Mesothelial cell of epicardium (in vitro differentiated cells): ENCODE measurements at regions not wholly inside any gene's neighbourhood (a gene's known extent, or its start where the extent isn't known, plus 50 kb on each side); places are given as distances from the start of the nearest gene placed in this dataset.

Experiments
- DNase-seq, 2 experiments: peaks; one replicate each; pipeline ENCODE4 v3.0.0; 2021; ENCODE audit warnings: low spot score in 2 of 2; ENCODE audit not compliant: unreplicated experiment in 2 of 2
- H3K27ac Mint-ChIP-seq: 2 replicates; pipeline ENCODE4 v1.8.0; 2021; ENCODE audit warnings: mixed read lengths
- H3K27me3 Mint-ChIP-seq: 2 replicates; pipeline ENCODE4 v1.8.0; 2021; ENCODE audit warnings: low read depth, mixed read lengths
- H3K36me3 Mint-ChIP-seq: 2 replicates; pipeline ENCODE4 v1.8.0; 2021; ENCODE audit warnings: mixed read lengths
- H3K4me1 Mint-ChIP-seq: 2 replicates; pipeline ENCODE4 v1.8.0; 2021; ENCODE audit warnings: mixed read lengths
- H3K4me3 Mint-ChIP-seq: 2 replicates; pipeline ENCODE4 v1.8.0; 2021; ENCODE audit warnings: mild to moderate bottlenecking, moderate library complexity, mixed read lengths
- H3K9me3 Mint-ChIP-seq: 2 replicates; pipeline ENCODE4 v1.8.0; 2021; ENCODE audit warnings: mixed read lengths
- CTCF ChIP-seq: fragments of 200-600 bp; sonication (generic); IDR thresholded peaks from one replicate; pipeline ENCODE4 v1.5.0; 2021; ENCODE audit warnings: antibody characterized with exemption; ENCODE audit not compliant: unreplicated experiment

- no peaks in the 10 kb centered on the region for H3K4me1 Mint-ChIP-seq
- TF ChIP-seq CTCF, result no peak
- H3K4me3 Mint-ChIP-seq, result no peak overlapping the region
- DNase-seq, result no peak
- peaks cover 46% of the 10 kb centered on the region for H3K27me3 Mint-ChIP-seq
- no peaks in the 10 kb centered on the region for H3K36me3 Mint-ChIP-seq
- H3K9me3 Mint-ChIP-seq, result peaks cover 26% of the 10 kb centered on the region
- no peak overlapping the region for H3K27ac Mint-ChIP-seq
Measured at GRCh38 chr10:118537623-118538022, 57.8 kb downstream of the PRLHR start.

DNA sequence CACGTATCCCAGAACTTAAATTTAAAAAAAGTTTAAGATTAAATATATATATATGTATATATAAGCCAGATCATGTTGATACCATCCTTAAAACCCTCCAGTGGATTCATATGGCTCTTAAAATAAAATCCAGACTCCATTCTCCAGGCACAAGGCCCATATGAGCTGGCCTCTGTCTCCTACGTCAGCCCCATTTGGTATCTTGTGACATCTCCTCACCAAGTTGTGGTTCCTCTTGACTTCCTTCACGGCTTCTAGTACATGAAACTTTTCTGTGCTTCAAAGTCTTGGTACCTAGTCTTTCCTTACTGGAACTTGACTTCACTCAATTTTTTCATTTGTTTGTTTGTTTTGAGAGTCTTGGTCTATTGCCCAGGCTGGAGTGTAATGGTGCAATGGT lies 61.3 kb downstream of the PRLHR start:
- H3K27me3 Mint-ChIP-seq, result peaks cover 36% of the 10 kb centered on the region
- H3K4me1 Mint-ChIP-seq, result no peaks in the 10 kb centered on the region
- no peak overlapping the region for H3K4me3 Mint-ChIP-seq
- H3K36me3 Mint-ChIP-seq, result no peaks in the 10 kb centered on the region
- no peak for TF ChIP-seq CTCF
- no peak for DNase-seq
- H3K9me3 Mint-ChIP-seq, result peaks cover 26% of the 10 kb centered on the region
- H3K27ac Mint-ChIP-seq, result no peak overlapping the region

DNA sequence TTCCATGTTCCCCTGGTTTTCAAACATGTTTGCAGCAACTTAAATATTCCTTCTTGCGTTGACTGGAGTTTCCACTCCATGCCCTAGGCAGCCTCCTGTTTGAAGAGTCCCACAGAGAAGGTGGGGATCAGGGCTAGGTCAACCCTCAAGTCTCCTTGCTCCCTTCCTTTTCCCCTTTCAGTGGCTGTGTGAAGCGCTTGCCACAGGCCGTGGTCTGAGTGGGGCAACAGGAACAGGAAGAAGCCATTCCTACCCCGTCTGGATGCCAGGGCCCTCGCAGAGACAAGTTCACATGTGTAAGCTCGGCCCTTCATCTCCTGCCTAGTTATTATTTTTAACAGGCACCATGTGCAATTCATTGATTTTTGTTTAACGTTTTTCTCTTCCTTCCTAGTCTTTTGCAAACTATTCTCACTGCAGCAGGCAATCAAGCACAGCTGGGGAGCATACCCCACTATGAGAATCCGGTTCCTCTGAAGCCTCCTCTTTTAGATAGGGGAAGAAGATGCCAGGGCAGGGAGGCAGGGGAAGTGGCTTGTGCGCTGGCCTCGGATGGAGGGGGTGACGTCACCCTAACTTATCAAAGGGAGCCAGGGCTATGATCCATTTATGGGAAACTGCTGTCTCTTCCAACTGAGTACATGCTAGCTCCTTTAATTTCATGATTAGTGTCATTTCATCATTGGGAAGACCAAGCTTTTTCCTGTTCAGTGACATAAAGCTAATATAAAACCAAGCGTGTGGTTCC lies 64.2 kb downstream of the PRLHR start:
- H3K9me3 Mint-ChIP-seq, result peaks cover 4% of the 10 kb centered on the region
- no peak overlapping the region for H3K4me3 Mint-ChIP-seq
- no peaks in the 10 kb centered on the region for H3K36me3 Mint-ChIP-seq
- no peak for TF ChIP-seq CTCF
- peaks cover 41% of the 10 kb centered on the region for H3K27me3 Mint-ChIP-seq
- no peaks in the 10 kb centered on the region for H3K4me1 Mint-ChIP-seq
- no peak for DNase-seq
- no peak overlapping the region for H3K27ac Mint-ChIP-seq

DNA sequence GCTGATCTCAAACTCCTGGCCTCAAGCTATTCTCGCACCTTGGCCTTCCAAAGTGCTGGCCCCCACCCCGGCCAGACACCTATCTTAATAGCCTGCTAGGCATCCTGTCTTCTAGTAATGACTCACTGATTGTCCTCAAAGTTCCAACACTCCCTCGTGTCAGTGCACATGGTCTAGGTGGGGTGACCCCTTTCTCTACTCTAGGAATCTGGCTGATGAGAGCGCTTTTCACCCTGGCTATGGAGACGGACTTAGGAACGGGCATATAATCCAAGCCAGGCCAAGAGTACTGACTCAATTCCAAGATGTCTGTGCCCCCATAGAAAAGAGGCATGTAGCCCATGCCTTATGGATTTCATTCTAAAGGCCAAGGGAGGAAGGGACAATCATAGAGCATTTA lies 67.0 kb downstream of the PRLHR start:
- peaks cover 46% of the 10 kb centered on the region for H3K27me3 Mint-ChIP-seq
- no peaks in the 10 kb centered on the region for H3K4me1 Mint-ChIP-seq
- H3K9me3 Mint-ChIP-seq, result no peaks in the 10 kb centered on the region
- no peaks in the 10 kb centered on the region for H3K36me3 Mint-ChIP-seq
- no peak overlapping the region for H3K27ac Mint-ChIP-seq
- TF ChIP-seq CTCF, result no peak
- no peak for DNase-seq
- no peak overlapping the region for H3K4me3 Mint-ChIP-seq

GRCh38 chr10:118523775-118524174 lies 71.7 kb downstream of the PRLHR start:
- Mint-ChIP-seq H3K27me3 (peaks cover 41% of the 10 kb centered on the region), H3K27ac (no peak overlapping the region), H3K4me1 (peaks cover 5% of the 10 kb centered on the region), H3K36me3 (no peaks in the 10 kb centered on the region), H3K4me3 (no peak overlapping the region), H3K9me3 (peaks cover 1% of the 10 kb centered on the region)
- TF ChIP-seq CTCF, result no peak
- DNase-seq, result no peak
